Gastrocnemius medialis (tissue), 4 donors: ENCODE measurements at regions not wholly inside any gene's neighbourhood (a gene's known extent, or its start where the extent isn't known, plus 50 kb on each side); places are given as distances from the start of the nearest gene placed in this dataset.
A peak's percentile ranks its signal among the peaks of the same experiment; 100 is the strongest.

Source experiments
- ATAC-seq, 2 donors: fragments of 150-250 bp; one replicate each; pipeline ENCODE4 v1.9.1; 2016
- DNase-seq, 2 donors: peaks; one replicate each; pipeline ENCODE4 v3.0.0-alpha.2; 2019
- H3K27ac ChIP-seq, 4 donors: fragments of 200-600 bp; sonication (generic); 1 replicate in 1 of 4; 2 replicates in 3 of 4; pipeline ENCODE4 v1.5.1; 2016 to 2018; ENCODE audit warnings: mild to moderate bottlenecking in 2 of 4, moderate library complexity in 1 of 4
- H3K27me3 ChIP-seq, 3 donors: fragments of 200-600 bp; sonication (generic) in 2 of 3; 1 replicate in 1 of 3; 2 replicates in 2 of 3; pipeline versions ENCODE4 v1.5.1 to v1.6.0; 2016 to 2019; ENCODE audit warnings: mild to moderate bottlenecking in 1 of 3, moderate library complexity in 1 of 3
- H3K36me3 ChIP-seq, 2 donors: fragments of 200-600 bp; sonication (generic) in 1 of 2; one replicate each; pipeline ENCODE4 v1.5.1; 2017 to 2018
- H3K4me1 ChIP-seq, 2 donors: fragments of 200-600 bp; sonication (generic) in 1 of 2; one replicate each; pipeline ENCODE4 v1.5.1; 2016 to 2017; ENCODE audit warnings: mild to moderate bottlenecking in 2 of 2
- H3K4me3 ChIP-seq, 4 donors: fragments of 200-600 bp; sonication (generic) in 3 of 4; 1 replicate in 1 of 4; 2 replicates in 3 of 4; pipeline ENCODE4 v1.5.1; 2016 to 2019; ENCODE audit warnings: mild to moderate bottlenecking in 2 of 4
- H3K9me3 ChIP-seq, 3 donors: fragments of 200-600 bp; sonication (generic) in 2 of 3; 1 replicate in 1 of 3; 2 replicates in 2 of 3; pipeline ENCODE4 v1.5.1; 2016 to 2019
- POLR2A ChIP-seq, 2 donors: fragments of 450-650 bp; IDR thresholded peaks; one replicate each; pipeline ENCODE4 v1.6.1; 2017; ENCODE audit warnings: antibody characterized with exemption in 2 of 2, mild to moderate bottlenecking in 2 of 2, moderate library complexity in 2 of 2
- in situ Hi-C, 4 donors: fragments of 200-750 bp; cut with MboI; loops; one replicate each; pipeline versions ENCODE4 v1.15.0 to v1.8.0; 2017; ENCODE audit warnings: low sequenced_read_pairs in 4 of 4
- intact Hi-C: fragments of 100-400 bp; cut with DNase I; formaldehyde crosslinking; loops from one replicate; pipeline ENCODE4 v1.15.1; 2023; ENCODE audit warnings: low total_unique reads
- TF ChIP-seq, protein P1 (sequence below), 5 experiments: fragments of 450-650 bp in 3 of 5; fragments of 200-600 bp in 2 of 5; sonication (generic) in 2 of 5; IDR thresholded peaks in 4 of 5; conservative IDR thresholded peaks in 1 of 5; 1 replicate in 4 of 5; 2 replicates in 1 of 5; pipeline ENCODE4 v1.5.1; 2016 to 2019; ENCODE audit warnings: antibody characterized with exemption in 5 of 5, mild to moderate bottlenecking in 3 of 5, moderate library complexity in 3 of 5

DNA sequence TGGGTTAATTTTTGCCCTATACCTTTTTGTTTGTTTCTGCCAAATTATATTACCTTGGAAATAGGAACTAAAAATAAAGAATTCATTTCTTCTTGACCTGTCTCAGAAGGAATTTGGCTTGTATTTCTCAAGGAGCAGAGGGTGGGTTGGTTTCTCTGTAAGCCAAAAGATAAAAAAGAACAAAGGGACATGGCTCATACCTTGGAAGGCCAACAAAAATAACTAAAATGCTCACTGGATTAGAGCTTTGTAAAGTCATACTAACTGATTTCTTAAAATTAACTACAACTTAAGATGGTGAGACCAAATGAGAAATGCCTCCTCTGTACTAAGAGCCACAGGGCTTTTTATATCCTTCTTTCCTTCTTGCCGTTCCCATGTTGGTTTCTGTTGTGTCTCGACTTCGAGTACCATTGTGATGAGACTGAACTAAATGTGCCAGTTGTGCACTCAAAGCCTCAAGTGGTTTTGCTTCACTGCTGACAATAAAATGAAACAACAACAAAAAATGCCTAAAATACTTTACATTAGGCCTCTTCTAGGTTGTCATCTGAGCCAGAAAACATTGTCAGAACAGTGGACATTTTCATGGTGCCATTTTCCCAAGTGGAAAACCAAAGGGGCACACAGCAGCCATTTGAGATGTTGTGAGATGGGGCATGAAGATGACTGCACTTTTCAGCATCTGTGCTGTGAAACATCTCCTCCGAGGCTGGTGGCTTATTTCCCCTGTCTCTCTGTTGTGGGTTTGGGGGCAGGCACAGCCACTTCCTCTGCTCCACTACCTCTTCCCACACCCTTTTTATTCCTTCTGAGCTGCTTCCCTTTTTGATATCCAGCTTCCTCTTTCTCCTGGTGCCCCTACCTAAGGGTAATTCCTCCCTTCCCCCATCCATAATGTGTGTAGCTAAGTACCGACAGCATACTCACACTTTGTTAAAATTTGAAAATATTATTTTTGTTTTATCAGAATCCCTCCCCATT lies 51.8 kb upstream of the AGR3 start:
- intact Hi-C loops = no loop called here
- H3K27me3 ChIP-seq = no peaks in the 10 kb centered on the region
- DNase-seq = peak in 1 of 2 donors; percentile 19
- no peaks in the 10 kb centered on the region for H3K4me1 ChIP-seq
- no peaks in the 10 kb centered on the region for H3K36me3 ChIP-seq
- TF ChIP-seq, protein P1, sequence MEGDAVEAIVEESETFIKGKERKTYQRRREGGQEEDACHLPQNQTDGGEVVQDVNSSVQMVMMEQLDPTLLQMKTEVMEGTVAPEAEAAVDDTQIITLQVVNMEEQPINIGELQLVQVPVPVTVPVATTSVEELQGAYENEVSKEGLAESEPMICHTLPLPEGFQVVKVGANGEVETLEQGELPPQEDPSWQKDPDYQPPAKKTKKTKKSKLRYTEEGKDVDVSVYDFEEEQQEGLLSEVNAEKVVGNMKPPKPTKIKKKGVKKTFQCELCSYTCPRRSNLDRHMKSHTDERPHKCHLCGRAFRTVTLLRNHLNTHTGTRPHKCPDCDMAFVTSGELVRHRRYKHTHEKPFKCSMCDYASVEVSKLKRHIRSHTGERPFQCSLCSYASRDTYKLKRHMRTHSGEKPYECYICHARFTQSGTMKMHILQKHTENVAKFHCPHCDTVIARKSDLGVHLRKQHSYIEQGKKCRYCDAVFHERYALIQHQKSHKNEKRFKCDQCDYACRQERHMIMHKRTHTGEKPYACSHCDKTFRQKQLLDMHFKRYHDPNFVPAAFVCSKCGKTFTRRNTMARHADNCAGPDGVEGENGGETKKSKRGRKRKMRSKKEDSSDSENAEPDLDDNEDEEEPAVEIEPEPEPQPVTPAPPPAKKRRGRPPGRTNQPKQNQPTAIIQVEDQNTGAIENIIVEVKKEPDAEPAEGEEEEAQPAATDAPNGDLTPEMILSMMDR (IDR thresholded peaks at IDR 0.05 in 4 of 5, conservative IDR thresholded peaks at IDR 0.05 in 1 of 5) = no peak
- TF ChIP-seq POLR2A (IDR thresholded peaks at IDR 0.05) = no peak
- no peak for ATAC-seq
- no peaks in the 10 kb centered on the region for H3K9me3 ChIP-seq
- in situ Hi-C loops = no loop called here
- no peak overlapping the region for H3K27ac ChIP-seq
- no peak overlapping the region for H3K4me3 ChIP-seq

DNA sequence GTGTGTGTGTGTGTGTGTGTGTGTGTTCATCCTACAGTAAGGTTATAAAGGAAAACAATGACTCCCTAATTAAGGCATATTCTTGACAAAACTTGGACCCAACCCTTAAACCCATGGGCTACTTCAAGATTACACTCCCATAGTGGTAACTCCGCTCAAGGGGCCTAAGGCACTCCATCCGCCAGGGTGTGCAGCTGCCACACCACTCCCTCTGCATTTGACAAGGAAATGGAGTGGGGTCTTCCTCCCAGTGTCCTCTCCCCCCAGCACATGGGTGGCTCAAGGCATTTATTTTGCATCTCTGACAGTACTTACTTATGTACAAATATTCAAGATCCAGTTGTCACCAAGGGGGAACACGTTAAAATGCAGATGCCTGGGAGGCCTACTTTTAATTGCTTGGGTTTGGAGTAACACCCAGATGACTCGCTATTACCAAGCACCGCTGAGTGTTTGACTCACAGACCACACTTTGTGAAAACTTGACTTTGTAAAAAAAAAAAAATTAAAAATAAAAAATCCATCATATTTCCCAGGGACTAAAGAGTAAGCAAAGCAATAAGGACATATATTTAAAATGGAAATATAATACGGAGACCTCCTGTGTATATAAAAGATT lies 53.0 kb upstream of the AGR3 start:
- Histone ChIP-seq H3K4me1 (no peaks in the 10 kb centered on the region), H3K9me3 (no peaks in the 10 kb centered on the region), H3K4me3 (no peak overlapping the region), H3K27me3 (no peaks in the 10 kb centered on the region), H3K27ac (no peak overlapping the region), H3K36me3 (no peaks in the 10 kb centered on the region)
- ATAC-seq (no peak), DNase-seq (no peak)
- intact Hi-C loops = no loop called here
- in situ Hi-C loops = no loop called here
- no peak for TF ChIP-seq POLR2A (IDR thresholded peaks at IDR 0.05)
- TF ChIP-seq, protein P1 (IDR thresholded peaks at IDR 0.05 in 4 of 5, conservative IDR thresholded peaks at IDR 0.05 in 1 of 5) = no peak

DNA sequence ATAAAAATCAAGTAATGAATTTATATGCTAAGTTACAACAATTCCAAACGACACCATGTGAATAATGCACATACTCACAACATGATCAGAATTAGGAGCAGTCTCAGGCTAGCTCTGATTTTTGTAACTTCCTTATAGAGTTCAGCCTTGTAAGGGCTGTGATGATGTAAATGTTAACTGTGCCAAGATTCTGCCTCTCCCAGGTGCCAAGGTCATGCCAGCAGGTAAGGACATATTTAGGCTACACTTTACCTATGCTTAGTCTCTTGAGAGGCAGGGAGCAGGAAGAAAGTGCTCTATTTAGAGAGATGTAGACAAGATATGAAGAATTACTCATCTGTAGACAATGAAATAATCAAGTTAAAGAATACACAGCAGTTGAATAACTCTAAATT lies 53.6 kb upstream of the AGR3 start:
- H3K27me3 ChIP-seq = no peaks in the 10 kb centered on the region
- no peak overlapping the region for H3K27ac ChIP-seq
- intact Hi-C loops (no loop called here), in situ Hi-C loops (no loop called here)
- H3K36me3 ChIP-seq = no peaks in the 10 kb centered on the region
- no peak for DNase-seq
- no peak overlapping the region for H3K4me3 ChIP-seq
- no peaks in the 10 kb centered on the region for H3K4me1 ChIP-seq
- no peak for TF ChIP-seq POLR2A (IDR thresholded peaks at IDR 0.05)
- TF ChIP-seq, protein P1 (IDR thresholded peaks at IDR 0.05 in 4 of 5, conservative IDR thresholded peaks at IDR 0.05 in 1 of 5) = no peak
- ATAC-seq = no peak
- H3K9me3 ChIP-seq = no peaks in the 10 kb centered on the region

DNA sequence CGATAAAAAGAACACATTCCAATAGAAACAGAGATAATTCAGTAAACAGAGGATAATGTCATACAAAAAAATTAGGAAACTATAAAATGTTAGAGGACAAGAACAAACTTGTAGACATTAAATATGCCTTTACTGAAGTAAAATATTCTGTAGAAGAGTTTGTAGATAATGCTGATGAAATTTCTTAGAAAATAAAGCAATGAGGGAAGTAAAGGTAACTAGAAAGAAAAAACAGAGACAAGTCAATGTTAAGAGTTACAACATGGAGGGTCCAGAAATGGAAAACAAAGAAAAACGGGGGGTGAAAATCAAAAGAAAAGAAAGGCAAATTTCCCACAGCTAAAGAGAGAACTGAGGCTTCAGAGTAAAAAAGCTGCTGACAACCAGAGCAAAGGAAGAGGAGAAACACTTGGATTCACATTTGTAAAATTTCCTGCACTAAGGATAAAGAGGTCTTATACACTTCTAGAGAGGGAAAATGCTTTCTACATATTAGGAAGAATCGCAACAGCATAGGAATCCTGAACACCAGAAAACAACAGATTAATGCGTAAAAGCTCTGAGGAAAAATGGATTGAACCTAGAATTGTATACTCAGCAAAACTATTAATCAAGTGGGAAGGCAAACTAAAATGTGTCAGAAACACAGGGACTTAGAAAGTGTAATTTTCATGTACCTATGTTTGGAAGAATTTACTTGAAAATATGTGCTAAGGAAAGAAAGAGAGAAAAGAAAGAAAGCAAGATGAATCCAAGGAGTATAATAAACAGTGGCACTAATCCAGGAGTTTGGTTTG lies 55.0 kb upstream of the AGR3 start:
- intact Hi-C loops = no loop called here
- Histone ChIP-seq H3K9me3 (no peaks in the 10 kb centered on the region), H3K36me3 (no peaks in the 10 kb centered on the region), H3K4me1 (no peaks in the 10 kb centered on the region), H3K27me3 (no peaks in the 10 kb centered on the region), H3K4me3 (no peak overlapping the region), H3K27ac (no peak overlapping the region)
- DNase-seq (no peak), ATAC-seq (no peak)
- in situ Hi-C loops = no loop called here
- TF ChIP-seq POLR2A (IDR thresholded peaks at IDR 0.05) = no peak
- TF ChIP-seq, protein P1 (IDR thresholded peaks at IDR 0.05 in 4 of 5, conservative IDR thresholded peaks at IDR 0.05 in 1 of 5) = no peak
